GM23338 (cell line): ENCODE measurements at regions not wholly inside any gene's neighbourhood (a gene's known extent, or its start where the extent isn't known, plus 50 kb on each side); places are given as distances from the start of the nearest gene placed in this dataset.
"Not testable (repeated sequence)": the region's sequence is repeated elsewhere in the genome, so short reads cannot be mapped to it uniquely, and the experiment has no call there.

Experiments used
- ATAC-seq: fragments of 200-7000 bp; cut with Tn5 transposase; 3 replicates; pipeline ENCODE4 v1.9.1; 2020
- DNase-seq: peaks from one replicate; pipeline ENCODE4 v3.0.0-alpha.2; 2015; ENCODE audit warnings: low spot score
- H2AFZ ChIP-seq: fragments of 200-600 bp; sonication (generic); 2 replicates; pipeline ENCODE4 v1.8.0; 2016; ENCODE audit warnings: antibody characterized with exemption, mild to moderate bottlenecking, moderate library complexity
- H3F3A ChIP-seq: fragments of 200-600 bp; sonication (generic); replicated peaks from 2 replicates; pipeline ENCODE4 v1.8.0; 2017; ENCODE audit warnings: antibody characterized with exemption, mixed run types, low read depth
- H3K27ac ChIP-seq: fragments of 200-600 bp; sonication (generic); 2 replicates; pipeline ENCODE4 v1.6.1; 2016; ENCODE audit warnings: low read depth
- H3K27me3 ChIP-seq: fragments of 200-600 bp; sonication (generic); 2 replicates; pipeline ENCODE4 v1.8.0; 2016; ENCODE audit warnings: mild to moderate bottlenecking, mixed run types, moderate library complexity; ENCODE audit not compliant: insufficient read depth
- H3K36me3 ChIP-seq: fragments of 200-600 bp; sonication (generic); 2 replicates; pipeline ENCODE4 v1.8.0; 2016; ENCODE audit warnings: mild to moderate bottlenecking; ENCODE audit not compliant: insufficient read depth
- H3K4me1 ChIP-seq: fragments of 200-600 bp; sonication (generic); 2 replicates; pipeline ENCODE4 v1.8.0; 2016; ENCODE audit warnings: mild to moderate bottlenecking, moderate library complexity; ENCODE audit not compliant: insufficient read depth
- H3K4me2 ChIP-seq: fragments of 200-600 bp; sonication (generic); 2 replicates; pipeline ENCODE4 v1.7.1; 2017; ENCODE audit warnings: mixed run types
- H3K4me3 ChIP-seq: fragments of 200-600 bp; sonication (generic); 2 replicates; pipeline ENCODE4 v1.6.1; 2016; ENCODE audit warnings: mixed run types
- H3K79me2 ChIP-seq: fragments of 200-600 bp; sonication (generic); replicated peaks from 2 replicates; pipeline ENCODE4 v1.8.0; 2017; ENCODE audit warnings: mild to moderate bottlenecking; ENCODE audit not compliant: insufficient read depth
- H3K9me2 ChIP-seq: fragments of 200-600 bp; sonication (generic); 2 replicates; pipeline ENCODE4 v1.8.0; 2017; ENCODE audit not compliant: insufficient read depth
- H4K20me1 ChIP-seq: fragments of 200-600 bp; sonication (generic); replicated peaks from 2 replicates; pipeline ENCODE4 v1.8.0; 2017; ENCODE audit warnings: mild to moderate bottlenecking; ENCODE audit not compliant: insufficient read depth
- H3K27ac Mint-ChIP-seq: 2 replicates; pipeline ENCODE4 v1.8.0; 2020; ENCODE audit warnings: inconsistent platforms, mild to moderate bottlenecking, moderate library complexity, mixed read lengths
- H3K27me3 Mint-ChIP-seq: 3 replicates; pipeline ENCODE4 v1.8.0; 2022; ENCODE audit warnings: low read depth, mild to moderate bottlenecking, moderate library complexity, mixed read lengths, inconsistent platforms; ENCODE audit not compliant: insufficient read depth, poor library complexity
- H3K36me3 Mint-ChIP-seq: 3 replicates; pipeline ENCODE4 v1.8.0; 2021; ENCODE audit warnings: low read depth, mild to moderate bottlenecking, inconsistent platforms, moderate library complexity, mixed read lengths
- H3K4me1 Mint-ChIP-seq: 3 replicates; pipeline ENCODE4 v1.8.0; 2020; ENCODE audit warnings: mild to moderate bottlenecking, inconsistent platforms, mixed read lengths
- H3K4me3 Mint-ChIP-seq: 3 replicates; pipeline ENCODE4 v1.8.0; 2021; ENCODE audit warnings: moderate library complexity, mild to moderate bottlenecking, inconsistent platforms, mixed read lengths
- H3K9me3 Mint-ChIP-seq: 3 replicates; pipeline ENCODE4 v1.8.0; 2020; ENCODE audit warnings: moderate library complexity, mild to moderate bottlenecking, inconsistent platforms, mixed read lengths
- CREB1 ChIP-seq: fragments of 250-450 bp; sonication (Bioruptor Pico); IDR thresholded peaks from 2 replicates; pipeline ENCODE4 v1.5.0; 2020; ENCODE audit warnings: low read depth, mild to moderate bottlenecking, moderate library complexity
- CTCF ChIP-seq, 2 experiments: fragments of 200-600 bp in 1 of 2; sonication (generic) in 1 of 2; conservative IDR thresholded peaks; 2 replicates each; pipeline versions ENCODE4 v1.5.1 to v1.6.1; 2016 to 2017; ENCODE audit warnings: antibody characterized with exemption in 2 of 2, low read depth in 2 of 2, mild to moderate bottlenecking in 2 of 2, moderate library complexity in 1 of 2
- ETS1 ChIP-seq: IDR thresholded peaks from 2 replicates; pipeline ENCODE4 v1.6.1; 2016; ENCODE audit warnings: antibody characterized with exemption
- EZH2 ChIP-seq: fragments of 200-600 bp; sonication (generic); IDR thresholded peaks from one replicate; pipeline ENCODE4 v1.8.0; 2017; ENCODE audit warnings: antibody characterized with exemption, mild to moderate bottlenecking, low read depth; ENCODE audit not compliant: unreplicated experiment
- EZH2phosphoT487 ChIP-seq: fragments of 200-600 bp; sonication (generic); IDR thresholded peaks from one replicate; pipeline ENCODE4 v1.8.1; 2018; ENCODE audit warnings: antibody characterized with exemption; ENCODE audit not compliant: unreplicated experiment
- JUNB ChIP-seq: IDR thresholded peaks from one replicate; pipeline ENCODE4 v1.6.1; 2016; ENCODE audit warnings: antibody characterized with exemption; ENCODE audit not compliant: unreplicated experiment
- REST ChIP-seq: IDR thresholded peaks from one replicate; pipeline ENCODE4 v1.6.1; 2018; ENCODE audit warnings: antibody characterized with exemption; ENCODE audit not compliant: unreplicated experiment
- STAT1 ChIP-seq: IDR thresholded peaks from one replicate; pipeline ENCODE4 v1.6.1; 2016; ENCODE audit warnings: antibody characterized with exemption; ENCODE audit not compliant: unreplicated experiment
- ZNF114 ChIP-seq: fragments of 250-450 bp; sonication (Bioruptor Pico); IDR thresholded peaks from 2 replicates; pipeline ENCODE4 v1.5.0; 2020; ENCODE audit warnings: mild to moderate bottlenecking, moderate library complexity
- ZNF331 ChIP-seq: fragments of 250-450 bp; sonication (Bioruptor Pico); IDR thresholded peaks from 2 replicates; pipeline ENCODE4 v1.5.0; 2020; ENCODE audit warnings: low read depth, mild to moderate bottlenecking, moderate library complexity

GRCh38 chr6:153301602-153302001 is 170.5 kb upstream of the RGS17 start:
- Histone ChIP-seq H3K4me3 (no peak overlapping the region), H2AFZ (peak overlapping the region; percentile 88), H3K27ac (no peak overlapping the region), H3K4me1 (no peaks in the 10 kb centered on the region), H4K20me1 (no peaks in the 10 kb centered on the region), H3K79me2 (no peaks in the 10 kb centered on the region), H3K9me2 (no peaks in the 10 kb centered on the region), H3K36me3 (no peaks in the 10 kb centered on the region), H3K4me2 (no peak overlapping the region), H3K27me3 (no peaks in the 10 kb centered on the region), H3F3A (no peaks in the 10 kb centered on the region)
- ATAC-seq (peak; percentile 96), DNase-seq (peak; percentile 64)
- Mint-ChIP-seq H3K27ac (no peak overlapping the region), H3K36me3 (no peaks in the 10 kb centered on the region), H3K27me3 (no peaks in the 10 kb centered on the region), H3K4me1 (no peaks in the 10 kb centered on the region), H3K9me3 (no peaks in the 10 kb centered on the region), H3K4me3 (no peak overlapping the region)
- no peak for TF ChIP-seq JUNB
- no peak for TF ChIP-seq EZH2
- TF ChIP-seq EZH2phosphoT487 = no peak
- TF ChIP-seq ZNF114 = no peak
- no peak; a peak in 1 of 4 replicates for TF ChIP-seq CTCF (conservative IDR thresholded peaks at IDR 0.05; ENCODE audit: low read depth in 2 of 2)
- TF ChIP-seq ETS1 = no peak
- no peak for TF ChIP-seq REST
- TF ChIP-seq ZNF331 = no peak
- no peak for TF ChIP-seq CREB1 (CRISPR knock-in tag)
- TF ChIP-seq STAT1 = no peak

- H3K27me3 ChIP-seq, H4K20me1 ChIP-seq, H3K4me3 Mint-ChIP-seq, H3K4me1 Mint-ChIP-seq, H3K79me2 ChIP-seq, H3K27me3 Mint-ChIP-seq, H3K36me3 Mint-ChIP-seq, H3K4me1 ChIP-seq, H3K27ac Mint-ChIP-seq, H3K4me3 ChIP-seq, H3K9me2 ChIP-seq, H3K9me3 Mint-ChIP-seq, H3K27ac ChIP-seq, DNase-seq, H3K4me2 ChIP-seq, H2AFZ ChIP-seq, H3K36me3 ChIP-seq, H3F3A ChIP-seq, ATAC-seq: not testable (repeated sequence)
Observed at GRCh38 chr6:153282456-153282855, 151.4 kb upstream of the RGS17 start.
